ENCODE measurements at regions not wholly inside any gene's neighbourhood (a gene's known extent, or its start where the extent isn't known, plus 50 kb on each side); places are given as distances from the start of the nearest gene placed in this dataset.

- DNase-seq (no peak), ATAC-seq (replicated peaks) (no peak)
- Mint-ChIP-seq H3K27me3 (no peaks in the 10 kb centered on the region), H3K36me3 (ENCODE audit: insufficient read depth) (no peaks in the 10 kb centered on the region), H3K27ac (no peak overlapping the region), H3K9me3 (peaks cover 9 to 14% of the 10 kb centered on the region in 2 donors), H3K4me3 (no peak overlapping the region), H3K4me1 (ENCODE audit: low read depth in 2 of 2) (no peaks in the 10 kb centered on the region)
Observed at GRCh38 chr6:54776891-54777290, 69.7 kb upstream of the FAM83B start.

GRCh38 chr6:54778731-54779130 is 67.8 kb upstream of the FAM83B start:
- Mint-ChIP-seq H3K9me3 (peaks cover 8 to 14% of the 10 kb centered on the region in 2 donors), H3K36me3 (ENCODE audit: insufficient read depth) (no peaks in the 10 kb centered on the region), H3K27me3 (no peaks in the 10 kb centered on the region), H3K4me3 (no peak overlapping the region), H3K27ac (no peak overlapping the region), H3K4me1 (ENCODE audit: low read depth in 2 of 2) (no peaks in the 10 kb centered on the region)
- ATAC-seq (replicated peaks) (no peak), DNase-seq (no peak)

GRCh38 chr6:54784011-54784410 is 62.6 kb upstream of the FAM83B start:
- DNase-seq (no peak), ATAC-seq (replicated peaks) (no peak)
- Mint-ChIP-seq H3K4me1 (ENCODE audit: low read depth in 2 of 2) (no peaks in the 10 kb centered on the region), H3K4me3 (no peak overlapping the region), H3K27me3 (no peaks in the 10 kb centered on the region), H3K36me3 (ENCODE audit: insufficient read depth) (no peaks in the 10 kb centered on the region), H3K9me3 (peaks cover 0 to 2% of the 10 kb centered on the region in 2 donors), H3K27ac (no peak overlapping the region)

GRCh38 chr6:54786154-54786553 is 60.4 kb upstream of the FAM83B start:
- no peak overlapping the region for H3K27ac Mint-ChIP-seq
- DNase-seq, result no peak
- H3K9me3 Mint-ChIP-seq, result peaks cover 0 to 4% of the 10 kb centered on the region in 2 donors
- H3K4me1 Mint-ChIP-seq (ENCODE audit: low read depth in 2 of 2), result no peaks in the 10 kb centered on the region
- H3K27me3 Mint-ChIP-seq, result no peaks in the 10 kb centered on the region
- H3K36me3 Mint-ChIP-seq (ENCODE audit: insufficient read depth), result no peaks in the 10 kb centered on the region
- no peak for ATAC-seq (replicated peaks)
- H3K4me3 Mint-ChIP-seq, result no peak overlapping the region

GRCh38 chr6:54787825-54788224 is 58.7 kb upstream of the FAM83B start:
- Mint-ChIP-seq H3K4me1 (ENCODE audit: low read depth in 2 of 2) (no peaks in the 10 kb centered on the region), H3K9me3 (peaks cover 0 to 4% of the 10 kb centered on the region in 2 donors), H3K4me3 (no peak overlapping the region), H3K27ac (no peak overlapping the region), H3K36me3 (ENCODE audit: insufficient read depth) (no peaks in the 10 kb centered on the region), H3K27me3 (no peaks in the 10 kb centered on the region)
- ATAC-seq (replicated peaks) (no peak), DNase-seq (no peak)
